ENCODE measurements at regions not wholly inside any gene's neighbourhood (a gene's known extent, or its start where the extent isn't known, plus 50 kb on each side); places are given as distances from the start of the nearest gene placed in this dataset.
"Not testable (repeated sequence)": the region's sequence is repeated elsewhere in the genome, so short reads cannot be mapped to it uniquely, and the experiment has no call there.

- not testable (repeated sequence) for DNase-seq
Measured at GRCh38 chr16:18146601-18147142, 189.9 kb downstream of the NPIPA8 start.

GRCh38 chr16:18142066-18142465 lies 194.5 kb downstream of the NPIPA8 start:
- DNase-seq, result not testable (repeated sequence)

GRCh38 chr16:18136288-18136687 lies 200.2 kb downstream of the NPIPA8 start:
- DNase-seq, result not testable (repeated sequence)

- not testable (repeated sequence) for DNase-seq
Measured at GRCh38 chr16:18135024-18135423, 201.5 kb downstream of the NPIPA8 start.

GRCh38 chr16:18131587-18131986 lies 204.9 kb downstream of the NPIPA8 start:
- not testable (repeated sequence) for DNase-seq

GRCh38 chr16:18130478-18131120 lies 205.9 kb downstream of the NPIPA8 start:
- DNase-seq, result not testable (repeated sequence)

GRCh38 chr16:18127033-18127432 lies 209.5 kb downstream of the NPIPA8 start:
- not testable (repeated sequence) for DNase-seq

GRCh38 chr16:18119092-18119491 lies 217.4 kb downstream of the NPIPA8 start:
- not testable (repeated sequence) for DNase-seq

- DNase-seq, result not testable (repeated sequence)
Measured at GRCh38 chr16:18118684-18119083, 217.9 kb downstream of the NPIPA8 start.

GRCh38 chr16:18118071-18118470 lies 218.5 kb downstream of the NPIPA8 start:
- DNase-seq, result not testable (repeated sequence)

GRCh38 chr16:18104412-18104811 lies 232.1 kb downstream of the NPIPA8 start:
- not testable (repeated sequence) for DNase-seq

GRCh38 chr16:18101077-18101476 lies 235.5 kb downstream of the NPIPA8 start:
- not testable (repeated sequence) for DNase-seq

- not testable (repeated sequence) for DNase-seq
Measured at GRCh38 chr16:18092605-18093004, 243.9 kb downstream of the NPIPA8 start.

- DNase-seq, result not testable (repeated sequence)
Measured at GRCh38 chr16:18080658-18081363, 255.7 kb downstream of the NPIPA8 start.

- not testable (repeated sequence) for DNase-seq
Measured at GRCh38 chr16:18077910-18078309, 258.6 kb downstream of the NPIPA8 start.

GRCh38 chr16:18072161-18072560 lies 264.4 kb downstream of the NPIPA8 start:
- no peak for DNase-seq

GRCh38 chr16:18069683-18070082 lies 266.9 kb downstream of the NPIPA8 start:
- DNase-seq, result no peak

- no peak for DNase-seq
Measured at GRCh38 chr16:18068477-18068876, 268.1 kb downstream of the NPIPA8 start.

- no peak for DNase-seq
Measured at GRCh38 chr16:18062713-18063112, 273.8 kb downstream of the NPIPA8 start.

- no peak for DNase-seq
Measured at GRCh38 chr16:18060351-18060750, 276.2 kb downstream of the NPIPA8 start.

- no peak for DNase-seq
Measured at GRCh38 chr16:18059577-18059976, 277.0 kb downstream of the NPIPA8 start.

- DNase-seq, result no peak
Measured at GRCh38 chr16:18059089-18059488, 277.4 kb downstream of the NPIPA8 start.

- no peak for DNase-seq
Measured at GRCh38 chr16:18055411-18055916, 281.1 kb downstream of the NPIPA8 start.

GRCh38 chr16:18050777-18051176 lies 285.8 kb downstream of the NPIPA8 start:
- no peak for DNase-seq

All from NCI-H2171 (cell line).